ENCODE measurements at regions not wholly inside any gene's neighbourhood (a gene's known extent, or its start where the extent isn't known, plus 50 kb on each side); places are given as distances from the start of the nearest gene placed in this dataset.

- no peak for ATAC-seq
- H3K79me2 ChIP-seq (ENCODE audit: low read length) = no peaks in the 10 kb centered on the region
- H3K9me2 ChIP-seq (replicated peaks; ENCODE audit: low read length) = no peaks in the 10 kb centered on the region
Measured at GRCh38 chr11:79702303-79702702, 261.5 kb upstream of the TENM4 start.

DNA sequence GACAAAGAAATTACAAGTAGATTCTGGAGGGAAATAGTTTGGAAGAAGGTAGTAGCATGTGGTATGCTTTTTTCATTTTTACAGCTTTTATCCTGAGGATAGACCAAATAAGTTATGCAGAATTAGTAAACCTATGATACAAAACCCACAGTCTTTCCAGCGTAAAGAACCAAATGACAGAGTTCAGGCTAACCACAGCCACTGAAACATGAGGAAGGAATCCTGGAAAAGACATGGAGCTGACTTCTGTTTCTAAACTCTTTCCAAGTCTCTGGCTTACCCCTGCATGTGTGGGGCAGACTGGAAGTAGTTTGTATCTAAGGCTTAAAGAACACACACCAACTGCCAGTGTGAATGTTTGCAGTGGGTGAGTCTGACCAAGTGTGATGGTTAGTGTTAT lies 258.4 kb upstream of the TENM4 start:
- Histone ChIP-seq H3F3A (ENCODE audit: low read length, unreplicated experiment) (no peaks in the 10 kb centered on the region), H3K27ac (ENCODE audit: low read length) (no peak overlapping the region), H2AFZ (ENCODE audit: low read length) (no peak overlapping the region), H3K4me1 (ENCODE audit: insufficient read depth, low read length) (no peaks in the 10 kb centered on the region), H4K20me1 (ENCODE audit: low read length) (no peaks in the 10 kb centered on the region), H3K9me3 (ENCODE audit: low read length) (peaks cover 31% of the 10 kb centered on the region), H3K4me2 (ENCODE audit: low read length) (no peak overlapping the region), H3K4me3 (ENCODE audit: low read length) (no peak overlapping the region), H3K27me3 (ENCODE audit: low read length) (no peaks in the 10 kb centered on the region), H3K79me2 (ENCODE audit: low read length) (no peaks in the 10 kb centered on the region), H3K36me3 (ENCODE audit: low read depth, low read length) (no peaks in the 10 kb centered on the region), H3K9ac (ENCODE audit: low read length) (no peak overlapping the region), H3K9me2 (replicated peaks; ENCODE audit: low read length) (no peaks in the 10 kb centered on the region)
- ChIA-PET POLR2A (ENCODE audit: unreplicated experiment) (no interaction called here), CTCF (no interaction called here)
- intact Hi-C loops (cut with micrococcal nuclease) = no loop called here
- no TSS peak for BruUV-seq (replicated peaks)
- DNase-seq = no peak
- ATAC-seq = no peak
- TF ChIP-seq EZH2phosphoT487 (IDR thresholded peaks at IDR 0.05; ENCODE audit: borderline replicate concordance, low read length) (no peak), CTCF (conservative IDR thresholded peaks at IDR 0.05; ENCODE audit: low read depth, low read length) (no peak), EZH2 (IDR thresholded peaks at IDR 0.05; ENCODE audit: low read length, unreplicated experiment) (no peak)

More at GRCh38 chr11:79702303-79702702, 261.5 kb upstream of the TENM4 start:
- Histone ChIP-seq H2AFZ (ENCODE audit: low read length) (no peak overlapping the region), H3K9me3 (ENCODE audit: low read length) (peaks cover 31% of the 10 kb centered on the region), H3K4me2 (ENCODE audit: low read length) (no peak overlapping the region), H3K4me3 (ENCODE audit: low read length) (no peak overlapping the region), H3K27me3 (ENCODE audit: low read length) (no peaks in the 10 kb centered on the region), H3K27ac (ENCODE audit: low read length) (no peak overlapping the region), H4K20me1 (ENCODE audit: low read length) (no peaks in the 10 kb centered on the region), H3K36me3 (ENCODE audit: low read depth, low read length) (no peaks in the 10 kb centered on the region), H3F3A (ENCODE audit: low read length, unreplicated experiment) (no peaks in the 10 kb centered on the region), H3K9ac (ENCODE audit: low read length) (no peak overlapping the region), H3K4me1 (ENCODE audit: insufficient read depth, low read length) (no peaks in the 10 kb centered on the region)
- intact Hi-C loops (cut with micrococcal nuclease) = no loop called here
- ChIA-PET CTCF (no interaction called here), POLR2A (ENCODE audit: unreplicated experiment) (no interaction called here)
- TF ChIP-seq EZH2 (IDR thresholded peaks at IDR 0.05; ENCODE audit: low read length, unreplicated experiment) (no peak), EZH2phosphoT487 (IDR thresholded peaks at IDR 0.05; ENCODE audit: borderline replicate concordance, low read length) (no peak), CTCF (conservative IDR thresholded peaks at IDR 0.05; ENCODE audit: low read depth, low read length) (no peak)
- DNase-seq = no peak
- BruUV-seq (replicated peaks) = no TSS peak

DNA sequence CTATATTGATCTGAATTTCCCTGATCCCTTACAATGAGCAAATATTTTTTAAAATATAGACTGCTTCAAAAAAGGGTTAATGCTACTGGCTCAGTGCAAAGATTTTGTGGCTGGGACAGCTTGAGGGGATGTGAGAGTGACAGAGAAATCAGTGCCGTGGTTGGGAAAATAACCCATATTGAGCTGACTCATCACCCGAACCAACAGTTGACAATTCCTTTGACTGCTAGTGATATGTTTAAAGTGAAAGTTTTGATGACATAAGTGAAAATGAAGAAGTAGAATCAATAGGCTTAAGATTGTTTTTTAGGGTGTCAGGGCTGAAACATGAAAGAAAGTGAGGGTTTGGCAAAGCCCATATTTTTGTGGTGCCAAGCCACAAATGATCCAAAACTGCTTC lies 257.1 kb upstream of the TENM4 start:
- no peak for ATAC-seq
- no peak overlapping the region for H3K4me3 ChIP-seq (ENCODE audit: low read length)
- no peak for TF ChIP-seq CTCF (conservative IDR thresholded peaks at IDR 0.05; ENCODE audit: low read depth, low read length)
- TF ChIP-seq EZH2 (IDR thresholded peaks at IDR 0.05; ENCODE audit: low read length, unreplicated experiment) = no peak
- TF ChIP-seq EZH2phosphoT487 (IDR thresholded peaks at IDR 0.05; ENCODE audit: borderline replicate concordance, low read length) = no peak
- no peaks in the 10 kb centered on the region for H3K79me2 ChIP-seq (ENCODE audit: low read length)
- no peak overlapping the region for H2AFZ ChIP-seq (ENCODE audit: low read length)
- H3F3A ChIP-seq (ENCODE audit: low read length, unreplicated experiment) = no peaks in the 10 kb centered on the region
- no peak overlapping the region for H3K9ac ChIP-seq (ENCODE audit: low read length)
- H3K9me2 ChIP-seq (replicated peaks; ENCODE audit: low read length) = no peaks in the 10 kb centered on the region
- CTCF ChIA-PET = no interaction called here
- H3K4me1 ChIP-seq (ENCODE audit: insufficient read depth, low read length) = no peaks in the 10 kb centered on the region
- H3K27me3 ChIP-seq (ENCODE audit: low read length) = no peaks in the 10 kb centered on the region
- intact Hi-C loops (cut with micrococcal nuclease) = no loop called here
- POLR2A ChIA-PET (ENCODE audit: unreplicated experiment) = no interaction called here
- no peak for DNase-seq
- H3K4me2 ChIP-seq (ENCODE audit: low read length) = no peak overlapping the region
- H3K36me3 ChIP-seq (ENCODE audit: low read depth, low read length) = no peaks in the 10 kb centered on the region
- no peak overlapping the region for H3K27ac ChIP-seq (ENCODE audit: low read length)
- H4K20me1 ChIP-seq (ENCODE audit: low read length) = no peaks in the 10 kb centered on the region
- BruUV-seq (replicated peaks) = no TSS peak
- peaks cover 25% of the 10 kb centered on the region for H3K9me3 ChIP-seq (ENCODE audit: low read length)

Measured in PC-3 (cell line).